ENCODE measurements at regions not wholly inside any gene's neighbourhood (a gene's known extent, or its start where the extent isn't known, plus 50 kb on each side); places are given as distances from the start of the nearest gene placed in this dataset.

- no peak for TF ChIP-seq CTCF (IDR thresholded peaks at IDR 0.05)
- TF ChIP-seq EZH2 (IDR thresholded peaks at IDR 0.05), result no peak
- no peak for TF ChIP-seq EZH2phosphoT487 (IDR thresholded peaks at IDR 0.05)
Measured at GRCh38 chr5:125897089-125897488, 526.1 kb upstream of the GRAMD2B start.
